ENCODE measurements at regions not wholly inside any gene's neighbourhood (a gene's known extent, or its start where the extent isn't known, plus 50 kb on each side); places are given as distances from the start of the nearest gene placed in this dataset.

DNA sequence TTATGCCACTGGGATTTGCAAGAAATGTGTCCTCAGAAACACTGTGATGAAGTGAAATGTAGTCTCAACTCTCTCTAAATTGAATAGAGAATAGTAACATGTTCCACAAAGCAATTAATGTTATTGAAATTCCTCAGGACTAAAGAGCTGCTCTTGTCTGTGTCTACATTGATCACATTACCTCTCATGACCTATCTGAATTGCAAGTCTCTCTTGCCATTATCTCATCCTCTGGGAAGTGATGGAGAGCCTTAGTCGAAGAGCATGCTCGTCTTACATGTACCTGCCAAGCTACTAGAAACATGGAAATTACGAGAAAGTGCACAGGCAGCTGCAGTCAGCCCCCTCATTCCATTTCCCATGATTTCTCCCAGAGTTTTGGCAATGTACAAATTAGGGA lies 561.1 kb upstream of the ZNF804A start:
- TF ChIP-seq HMG20B (CRISPR knock-in tag; IDR thresholded peaks at IDR 0.05), result no peak
- TF ChIP-seq CTCF (IDR thresholded peaks at IDR 0.05 in 2 of 3, conservative IDR thresholded peaks at IDR 0.05 in 1 of 3; ENCODE audit: insufficient read depth in 2 of 3, low read depth in 1 of 3, low read length in 3 of 3), result no peak
- no peak for TF ChIP-seq CTBP1 (IDR thresholded peaks at IDR 0.05; ENCODE audit: borderline replicate concordance)
- TF ChIP-seq SOX6 (IDR thresholded peaks at IDR 0.05), result no peak
- no peak for TF ChIP-seq EP300 (IDR thresholded peaks at IDR 0.05; ENCODE audit: low read length)
